ENCODE measurements at regions not wholly inside any gene's neighbourhood (a gene's known extent, or its start where the extent isn't known, plus 50 kb on each side); places are given as distances from the start of the nearest gene placed in this dataset.

- Histone ChIP-seq H3K9me3 (ENCODE audit: insufficient read depth, low read depth, low read length) (peaks cover 12% of the 10 kb centered on the region), H3K36me3 (ENCODE audit: insufficient read depth, low read depth, low read length) (no peaks in the 10 kb centered on the region), H3K4me3 (ENCODE audit: low read length) (no peak overlapping the region), H3K9ac (ENCODE audit: low read depth, low read length) (no peak overlapping the region), H3K27me3 (ENCODE audit: insufficient read depth, low read length) (no peaks in the 10 kb centered on the region), H3K27ac (ENCODE audit: low read length) (no peak overlapping the region), H3K4me1 (ENCODE audit: insufficient read depth, low read length) (no peaks in the 10 kb centered on the region)
These were observed 896.1 kb upstream of the LCORL start for GRCh38 chr4:18917689-18918088.

GRCh38 chr4:18914182-18914581 is 892.6 kb upstream of the LCORL start:
- Histone ChIP-seq H3K27ac (ENCODE audit: low read length) (no peak overlapping the region), H3K4me3 (ENCODE audit: low read length) (no peak overlapping the region), H3K27me3 (ENCODE audit: insufficient read depth, low read length) (no peaks in the 10 kb centered on the region), H3K4me1 (ENCODE audit: insufficient read depth, low read length) (no peaks in the 10 kb centered on the region), H3K9me3 (ENCODE audit: insufficient read depth, low read depth, low read length) (peaks cover 25% of the 10 kb centered on the region), H3K36me3 (ENCODE audit: insufficient read depth, low read depth, low read length) (no peaks in the 10 kb centered on the region), H3K9ac (ENCODE audit: low read depth, low read length) (no peak overlapping the region)

DNA sequence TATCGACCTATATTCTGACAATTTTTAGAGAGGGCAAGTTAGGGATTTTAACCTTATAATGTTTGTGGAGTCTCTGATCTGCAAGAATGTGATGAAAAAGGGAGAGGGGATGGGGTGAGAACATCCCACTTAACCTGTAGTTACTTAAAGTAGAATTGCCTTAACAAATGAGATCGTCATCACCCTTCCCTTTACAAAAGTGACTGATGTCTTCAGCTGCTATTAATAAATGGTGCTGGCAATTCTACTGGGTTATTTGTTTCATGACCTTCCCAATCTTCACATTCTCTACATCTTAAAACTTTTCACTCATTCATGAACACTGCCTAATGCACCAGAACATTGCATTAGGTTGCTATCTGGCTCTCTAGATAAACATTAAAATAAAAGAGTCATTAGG is 873.4 kb upstream of the LCORL start:
- no peak overlapping the region for H3K27ac ChIP-seq (ENCODE audit: low read length)
- no peaks in the 10 kb centered on the region for H3K9me3 ChIP-seq (ENCODE audit: insufficient read depth, low read depth, low read length)
- H3K27me3 ChIP-seq (ENCODE audit: insufficient read depth, low read length), result no peaks in the 10 kb centered on the region
- no peak overlapping the region for H3K4me3 ChIP-seq (ENCODE audit: low read length)
- no peaks in the 10 kb centered on the region for H3K4me1 ChIP-seq (ENCODE audit: insufficient read depth, low read length)
- H3K36me3 ChIP-seq (ENCODE audit: insufficient read depth, low read depth, low read length), result no peaks in the 10 kb centered on the region
- H3K9ac ChIP-seq (ENCODE audit: low read depth, low read length), result no peak overlapping the region

DNA sequence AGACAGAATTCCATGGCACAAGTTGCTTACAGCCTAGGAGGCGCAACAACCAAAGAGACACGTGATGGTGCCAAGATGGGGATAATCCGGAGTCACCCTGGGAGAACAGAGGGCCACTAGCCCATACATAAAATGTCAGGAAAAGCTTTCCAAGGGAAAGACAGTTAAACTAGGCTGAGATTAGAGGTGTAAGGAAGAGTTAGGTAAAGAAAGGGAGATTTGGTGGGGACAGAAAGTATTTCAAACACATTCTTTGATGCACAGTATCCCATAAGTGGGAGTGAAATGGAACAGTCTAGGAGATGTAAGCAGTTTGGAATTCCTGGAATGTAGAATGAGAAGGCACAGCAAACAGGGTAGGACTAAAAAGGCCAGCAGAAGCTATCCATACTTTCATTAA is 860.9 kb upstream of the LCORL start:
- Histone ChIP-seq H3K9ac (ENCODE audit: low read depth, low read length) (no peak overlapping the region), H3K4me3 (ENCODE audit: low read length) (no peak overlapping the region), H3K27ac (ENCODE audit: low read length) (no peak overlapping the region), H3K9me3 (ENCODE audit: insufficient read depth, low read depth, low read length) (no peaks in the 10 kb centered on the region), H3K4me1 (ENCODE audit: insufficient read depth, low read length) (peaks cover 5% of the 10 kb centered on the region; the same call in 1 of the 2 replicates), H3K36me3 (ENCODE audit: insufficient read depth, low read depth, low read length) (no peaks in the 10 kb centered on the region), H3K27me3 (ENCODE audit: insufficient read depth, low read length) (no peaks in the 10 kb centered on the region)

- H3K36me3 ChIP-seq (ENCODE audit: insufficient read depth, low read depth, low read length), result no peaks in the 10 kb centered on the region
- no peak overlapping the region for H3K9ac ChIP-seq (ENCODE audit: low read depth, low read length)
- H3K4me1 ChIP-seq (ENCODE audit: insufficient read depth, low read length), result peaks cover 5% of the 10 kb centered on the region; the same call in 1 of the 2 replicates
- H3K27me3 ChIP-seq (ENCODE audit: insufficient read depth, low read length), result no peaks in the 10 kb centered on the region
- no peak overlapping the region for H3K27ac ChIP-seq (ENCODE audit: low read length)
- no peaks in the 10 kb centered on the region for H3K9me3 ChIP-seq (ENCODE audit: insufficient read depth, low read depth, low read length)
- H3K4me3 ChIP-seq (ENCODE audit: low read length), result no peak overlapping the region
These were observed 860.0 kb upstream of the LCORL start for GRCh38 chr4:18881556-18881955.

DNA sequence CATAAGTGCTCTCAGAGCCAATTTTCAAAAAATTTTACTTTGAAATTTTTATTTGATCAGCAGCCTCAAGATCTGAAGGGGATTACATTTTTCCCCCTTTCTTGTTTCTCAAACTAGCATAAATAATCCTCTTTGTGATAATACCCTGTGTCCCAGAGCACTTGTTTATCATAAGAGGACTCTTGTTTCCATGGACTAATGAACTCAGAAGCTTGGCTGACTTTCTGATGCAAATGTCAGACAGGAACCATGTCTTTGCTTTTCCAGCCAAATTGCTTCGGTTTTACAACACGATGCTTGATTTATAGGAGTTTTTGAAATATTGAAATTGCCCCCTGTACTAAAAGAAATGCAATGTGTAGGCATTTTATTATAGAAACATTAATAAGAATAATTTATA is 859.3 kb upstream of the LCORL start:
- H3K9ac ChIP-seq (ENCODE audit: low read depth, low read length), result no peak overlapping the region
- no peaks in the 10 kb centered on the region; the same call in 1 of the 2 replicates for H3K9me3 ChIP-seq (ENCODE audit: insufficient read depth, low read depth, low read length)
- peaks cover 5% of the 10 kb centered on the region; the same call in 1 of the 2 replicates for H3K4me1 ChIP-seq (ENCODE audit: insufficient read depth, low read length)
- H3K27me3 ChIP-seq (ENCODE audit: insufficient read depth, low read length), result no peaks in the 10 kb centered on the region
- H3K36me3 ChIP-seq (ENCODE audit: insufficient read depth, low read depth, low read length), result no peaks in the 10 kb centered on the region
- H3K4me3 ChIP-seq (ENCODE audit: low read length), result no peak overlapping the region
- H3K27ac ChIP-seq (ENCODE audit: low read length), result no peak overlapping the region

DNA sequence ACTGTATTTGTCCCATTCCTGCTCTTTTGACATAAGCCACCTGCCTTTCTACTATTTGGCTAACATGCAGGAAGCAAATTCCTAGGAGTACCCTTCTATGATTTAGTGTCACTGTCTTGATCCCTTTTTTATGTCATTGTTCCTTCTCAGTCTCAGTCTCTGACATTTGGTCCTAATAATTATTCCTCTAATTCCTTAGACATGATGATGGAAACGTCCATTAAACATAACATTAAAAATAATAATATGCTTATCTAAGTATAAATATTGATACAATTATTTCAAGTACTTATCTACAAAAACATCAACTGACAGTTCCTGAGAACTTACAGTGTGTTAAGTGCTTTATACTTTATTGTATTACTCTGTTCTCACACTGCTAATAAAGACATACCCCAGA is 857.0 kb upstream of the LCORL start:
- H3K4me3 ChIP-seq (ENCODE audit: low read length), result no peak overlapping the region
- H3K9me3 ChIP-seq (ENCODE audit: insufficient read depth, low read depth, low read length), result peaks cover 19% of the 10 kb centered on the region
- H3K4me1 ChIP-seq (ENCODE audit: insufficient read depth, low read length), result peaks cover 5% of the 10 kb centered on the region; the same call in 1 of the 2 replicates
- H3K9ac ChIP-seq (ENCODE audit: low read depth, low read length), result no peak overlapping the region
- no peaks in the 10 kb centered on the region for H3K36me3 ChIP-seq (ENCODE audit: insufficient read depth, low read depth, low read length)
- no peak overlapping the region for H3K27ac ChIP-seq (ENCODE audit: low read length)
- H3K27me3 ChIP-seq (ENCODE audit: insufficient read depth, low read length), result no peaks in the 10 kb centered on the region

DNA sequence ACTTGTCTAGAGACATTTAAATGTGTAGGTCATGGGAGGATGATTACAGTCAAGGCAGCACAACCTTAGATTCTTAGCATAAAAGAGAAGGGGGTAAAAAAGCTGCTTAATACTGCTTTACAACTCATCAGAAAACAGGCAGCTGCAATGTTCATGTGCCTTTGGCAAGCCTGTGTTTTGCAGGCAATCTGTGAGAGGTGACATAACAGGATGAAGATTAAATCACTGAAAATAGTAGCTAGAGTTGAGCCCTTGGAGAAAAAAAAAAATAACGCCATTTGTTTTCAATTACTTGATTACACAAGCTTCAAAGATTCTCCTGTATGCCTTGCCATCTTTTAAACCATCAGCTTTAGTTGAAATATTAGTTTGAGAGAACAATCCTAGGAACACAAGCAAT is 847.6 kb upstream of the LCORL start:
- no peak overlapping the region for H3K4me3 ChIP-seq (ENCODE audit: low read length)
- no peaks in the 10 kb centered on the region for H3K4me1 ChIP-seq (ENCODE audit: insufficient read depth, low read length)
- no peak overlapping the region for H3K27ac ChIP-seq (ENCODE audit: low read length)
- H3K27me3 ChIP-seq (ENCODE audit: insufficient read depth, low read length), result no peaks in the 10 kb centered on the region
- peaks cover 16% of the 10 kb centered on the region for H3K9me3 ChIP-seq (ENCODE audit: insufficient read depth, low read depth, low read length)
- H3K9ac ChIP-seq (ENCODE audit: low read depth, low read length), result no peak overlapping the region
- H3K36me3 ChIP-seq (ENCODE audit: insufficient read depth, low read depth, low read length), result no peaks in the 10 kb centered on the region

- Histone ChIP-seq H3K9ac (ENCODE audit: low read depth, low read length) (no peak overlapping the region), H3K36me3 (ENCODE audit: insufficient read depth, low read depth, low read length) (no peaks in the 10 kb centered on the region), H3K4me1 (ENCODE audit: insufficient read depth, low read length) (peaks cover 4% of the 10 kb centered on the region; the same call in 1 of the 2 replicates), H3K27me3 (ENCODE audit: insufficient read depth, low read length) (peaks cover 20% of the 10 kb centered on the region; the same call in 1 of the 2 replicates), H3K27ac (ENCODE audit: low read length) (no peak overlapping the region), H3K4me3 (ENCODE audit: low read length) (no peak overlapping the region), H3K9me3 (ENCODE audit: insufficient read depth, low read depth, low read length) (no peaks in the 10 kb centered on the region)
These were observed 839.4 kb upstream of the LCORL start for GRCh38 chr4:18860836-18861530.

GRCh38 chr4:18859468-18859867 is 837.9 kb upstream of the LCORL start:
- no peak overlapping the region for H3K4me3 ChIP-seq (ENCODE audit: low read length)
- H3K27ac ChIP-seq (ENCODE audit: low read length), result no peak overlapping the region
- no peaks in the 10 kb centered on the region for H3K36me3 ChIP-seq (ENCODE audit: insufficient read depth, low read depth, low read length)
- H3K9me3 ChIP-seq (ENCODE audit: insufficient read depth, low read depth, low read length), result no peaks in the 10 kb centered on the region
- no peak overlapping the region for H3K9ac ChIP-seq (ENCODE audit: low read depth, low read length)
- peaks cover 4% of the 10 kb centered on the region; the same call in 1 of the 2 replicates for H3K4me1 ChIP-seq (ENCODE audit: insufficient read depth, low read length)
- H3K27me3 ChIP-seq (ENCODE audit: insufficient read depth, low read length), result peaks cover 20% of the 10 kb centered on the region; the same call in 1 of the 2 replicates

DNA sequence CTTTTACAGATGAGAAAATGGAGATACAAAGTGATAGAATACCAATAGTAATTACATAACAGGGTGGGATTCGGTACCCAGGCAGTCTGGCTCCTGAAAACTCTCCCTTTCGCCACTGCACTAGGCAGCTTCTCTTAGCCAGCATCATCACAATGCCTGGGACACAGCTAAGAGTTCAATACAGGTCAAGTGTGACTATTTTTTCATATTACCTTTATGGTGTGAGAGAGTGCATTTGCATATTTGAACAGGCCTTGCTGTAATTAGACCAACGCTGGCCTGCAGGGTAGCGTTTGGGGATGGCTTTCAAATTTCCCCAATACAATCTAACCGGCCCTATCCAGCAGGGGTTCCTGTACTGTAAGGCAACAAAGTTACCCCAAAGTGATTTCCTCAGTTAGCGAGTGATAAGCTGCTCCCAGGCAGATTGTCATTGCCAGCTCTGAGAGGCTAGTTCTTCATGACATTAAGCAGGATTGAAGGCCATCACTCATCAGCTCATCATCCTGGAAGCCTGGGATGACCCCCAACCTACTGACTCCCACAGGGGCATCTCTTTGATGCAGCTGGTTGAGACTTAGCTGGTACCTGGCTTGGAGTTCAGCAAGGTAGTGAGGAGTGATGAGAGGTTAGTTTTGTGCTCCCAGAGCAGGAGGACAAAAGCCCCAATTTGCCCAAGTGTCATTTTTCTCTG is 836.8 kb upstream of the LCORL start:
- Histone ChIP-seq H3K36me3 (ENCODE audit: insufficient read depth, low read depth, low read length) (no peaks in the 10 kb centered on the region), H3K4me1 (ENCODE audit: insufficient read depth, low read length) (peaks cover 4% of the 10 kb centered on the region; the same call in 1 of the 2 replicates), H3K9ac (ENCODE audit: low read depth, low read length) (no peak overlapping the region), H3K27ac (ENCODE audit: low read length) (no peak overlapping the region), H3K27me3 (ENCODE audit: insufficient read depth, low read length) (peaks cover 20% of the 10 kb centered on the region; the same call in 1 of the 2 replicates), H3K4me3 (ENCODE audit: low read length) (no peak overlapping the region), H3K9me3 (ENCODE audit: insufficient read depth, low read depth, low read length) (no peaks in the 10 kb centered on the region)

GRCh38 chr4:18850867-18851266 is 829.3 kb upstream of the LCORL start:
- Histone ChIP-seq H3K4me1 (ENCODE audit: insufficient read depth, low read length) (no peaks in the 10 kb centered on the region), H3K27ac (ENCODE audit: low read length) (no peak overlapping the region)

More at GRCh38 chr4:18850867-18851266, 829.3 kb upstream of the LCORL start:
- Histone ChIP-seq H3K9ac (ENCODE audit: low read depth, low read length) (no peak overlapping the region), H3K27me3 (ENCODE audit: insufficient read depth, low read length) (no peaks in the 10 kb centered on the region; the same call in 1 of the 2 replicates), H3K9me3 (ENCODE audit: insufficient read depth, low read depth, low read length) (no peaks in the 10 kb centered on the region), H3K4me3 (ENCODE audit: low read length) (no peak overlapping the region), H3K36me3 (ENCODE audit: insufficient read depth, low read depth, low read length) (no peaks in the 10 kb centered on the region)
